CD4-positive, alpha-beta T cell treated with Interleukin-21 for 1 hour (primary cell): ENCODE measurements at regions not wholly inside any gene's neighbourhood (a gene's known extent, or its start where the extent isn't known, plus 50 kb on each side); places are given as distances from the start of the nearest gene placed in this dataset.
"Not testable (repeated sequence)": the region's sequence is repeated elsewhere in the genome, so short reads cannot be mapped to it uniquely, and the experiment has no call there.

Experiments
- DNase-seq: peaks from one replicate; pipeline ENCODE4 v3.0.0-alpha.2; 2020

GRCh38 chr3:4077950-4078349, 225.2 kb upstream of the SETMAR start:
- no peak for DNase-seq

- DNase-seq = no peak
Observed at GRCh38 chr3:4078903-4079302, 224.3 kb upstream of the SETMAR start.

DNA sequence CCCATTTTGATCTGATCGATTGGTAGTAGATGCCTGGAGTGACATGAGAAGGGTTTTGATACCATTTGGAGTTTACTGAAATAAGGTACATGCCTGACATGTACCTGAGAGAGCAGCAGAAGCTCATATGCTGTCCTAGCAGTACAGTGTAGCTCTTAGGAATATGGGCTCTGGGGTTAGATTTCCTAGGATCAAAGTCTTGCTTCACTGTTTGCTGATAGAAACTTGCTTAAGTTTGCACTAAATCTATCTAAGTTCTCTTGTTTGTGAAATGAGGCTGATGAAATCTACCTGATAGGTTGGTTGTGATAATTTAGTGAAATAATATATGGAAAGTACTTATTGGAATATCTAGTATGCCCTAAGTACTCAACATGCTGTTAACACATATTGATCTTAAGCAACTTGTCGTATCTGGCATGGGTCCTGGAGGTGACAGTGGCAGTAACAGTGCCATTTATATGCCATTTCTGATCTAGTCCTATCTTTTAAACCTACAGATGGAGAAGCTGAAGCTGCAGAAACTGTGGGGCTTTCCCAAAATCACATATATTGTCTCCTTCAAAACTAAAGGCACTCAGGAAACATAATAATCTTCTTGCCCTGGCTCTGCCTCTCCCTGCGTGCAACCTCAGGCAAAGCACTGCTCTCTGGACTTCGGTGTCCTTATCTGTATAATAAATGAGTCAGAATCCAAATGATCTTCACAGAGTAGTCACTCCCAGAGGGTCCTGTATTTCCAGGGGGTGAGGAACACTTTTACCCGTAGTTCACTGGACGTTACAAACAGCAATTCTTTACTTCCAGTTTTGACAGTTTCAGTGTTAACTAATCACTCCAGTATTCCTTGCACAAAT, 223.6 kb upstream of the SETMAR start:
- no peak for DNase-seq

- no peak for DNase-seq
Observed at GRCh38 chr3:4083225-4084015, 219.7 kb upstream of the SETMAR start.

GRCh38 chr3:4084271-4084670, 218.9 kb upstream of the SETMAR start:
- DNase-seq = no peak

DNA sequence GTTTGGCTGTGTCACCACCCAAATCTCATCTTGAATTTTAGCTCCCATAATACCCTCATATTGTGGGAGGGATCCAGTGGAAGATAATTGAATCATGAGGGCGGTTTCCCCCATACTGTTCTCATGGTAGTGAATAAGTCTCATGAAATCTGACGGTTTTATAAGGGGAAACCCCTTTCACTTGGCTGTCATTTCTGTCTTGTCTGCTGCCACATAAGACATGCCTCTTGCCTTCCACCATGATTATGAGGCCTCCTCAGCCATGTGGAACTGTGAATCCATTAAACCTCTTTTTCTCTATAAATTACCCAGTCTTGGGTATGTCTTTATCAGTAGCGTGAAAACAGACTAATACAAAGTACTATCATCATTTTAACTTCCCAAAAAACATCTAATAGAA, 216.5 kb upstream of the SETMAR start:
- DNase-seq = not testable (repeated sequence)

- DNase-seq = no peak
Observed at GRCh38 chr3:4091786-4092185, 211.4 kb upstream of the SETMAR start.

DNA sequence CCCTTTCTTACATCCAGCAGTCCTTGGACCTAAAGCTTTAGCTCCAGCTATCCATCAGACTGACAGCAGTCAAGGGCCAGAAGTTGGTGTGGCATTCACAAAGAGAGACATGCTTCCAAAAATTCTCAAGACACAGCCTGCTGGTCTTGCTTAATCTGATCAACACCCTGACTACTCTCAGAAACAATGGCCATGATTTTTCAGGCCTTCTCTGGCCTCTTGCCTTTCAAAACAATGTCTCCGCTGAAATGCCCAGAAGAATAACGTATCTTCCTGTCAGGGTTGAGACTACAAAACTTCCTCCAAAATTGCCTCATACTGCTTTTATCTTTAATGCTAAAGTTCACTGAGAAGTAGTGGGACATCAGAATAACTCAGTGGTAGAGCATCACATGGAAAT, 205.4 kb upstream of the SETMAR start:
- no peak for DNase-seq

DNA sequence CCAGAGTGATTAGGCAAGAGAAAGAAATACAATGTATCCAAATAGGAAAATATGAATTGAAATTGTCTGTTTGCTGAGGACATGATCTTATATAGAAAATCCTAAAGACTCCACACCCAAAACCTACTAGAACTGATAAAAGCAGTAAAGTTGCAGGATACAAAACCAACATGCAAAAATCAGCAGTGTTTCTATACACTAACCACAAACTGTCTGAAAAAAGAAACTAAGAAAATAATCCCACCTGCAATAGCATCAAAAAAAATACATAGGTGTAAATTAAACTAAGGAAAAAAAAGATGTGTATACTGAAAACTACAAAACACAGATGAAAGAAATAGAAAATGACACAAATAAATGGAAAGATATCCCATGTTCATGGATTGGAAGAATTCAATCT, 203.6 kb upstream of the SETMAR start:
- DNase-seq = no peak

GRCh38 chr3:4107430-4107829, 195.7 kb upstream of the SETMAR start:
- DNase-seq = no peak

DNA sequence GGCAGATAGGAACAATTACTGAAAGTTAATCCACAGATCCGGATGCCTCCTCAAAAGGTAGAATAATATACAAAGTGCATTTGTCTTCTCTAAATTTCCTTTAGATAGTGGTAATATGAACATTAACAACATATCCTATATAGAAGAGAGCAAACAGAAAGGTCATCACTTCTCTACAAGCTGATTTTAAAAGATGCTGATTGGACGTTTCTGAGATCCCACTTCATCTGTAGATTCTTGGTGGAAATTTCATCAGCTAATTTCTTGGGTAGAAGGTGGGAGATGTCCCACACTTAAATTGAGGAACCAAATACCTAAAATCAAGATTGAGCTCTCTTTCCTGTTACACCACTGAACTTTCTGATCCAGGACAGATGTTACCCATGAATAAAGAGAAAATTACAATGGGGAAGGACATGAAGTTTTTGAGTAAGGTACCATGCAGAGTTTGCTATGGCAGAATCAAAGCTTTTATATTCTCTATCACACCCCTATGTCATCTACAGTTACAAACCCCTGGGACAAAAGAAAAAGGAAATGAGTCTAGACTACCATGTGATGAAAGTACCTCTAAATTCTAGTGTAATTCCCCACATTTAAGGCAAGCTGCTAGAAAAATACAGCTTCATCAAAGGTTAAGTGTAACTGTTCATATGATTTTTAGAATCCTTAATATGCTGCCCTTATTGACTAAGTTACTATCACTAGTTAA, 189.2 kb upstream of the SETMAR start:
- no peak for DNase-seq

GRCh38 chr3:4119119-4119518, 184.1 kb upstream of the SETMAR start:
- DNase-seq = no peak

DNA sequence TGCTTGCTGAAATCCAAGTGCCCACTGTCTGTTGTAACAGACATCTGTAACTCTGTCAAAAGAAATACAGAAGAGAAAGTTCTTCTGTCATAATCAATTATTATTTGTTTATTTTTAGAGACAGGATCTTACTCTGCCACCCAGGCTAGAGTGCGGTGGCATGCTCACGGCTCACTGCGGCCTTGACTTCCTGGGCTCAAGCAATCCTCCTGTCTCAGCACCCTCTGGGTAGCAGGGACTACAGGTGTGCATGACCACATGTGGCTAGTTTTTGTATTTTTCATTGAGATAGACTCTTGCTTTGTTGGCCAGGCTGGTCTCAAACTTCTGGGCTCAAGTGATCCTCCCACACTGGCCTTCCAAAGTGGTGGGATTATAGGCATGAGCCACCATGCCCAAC, 177.6 kb upstream of the SETMAR start:
- no peak for DNase-seq

DNA sequence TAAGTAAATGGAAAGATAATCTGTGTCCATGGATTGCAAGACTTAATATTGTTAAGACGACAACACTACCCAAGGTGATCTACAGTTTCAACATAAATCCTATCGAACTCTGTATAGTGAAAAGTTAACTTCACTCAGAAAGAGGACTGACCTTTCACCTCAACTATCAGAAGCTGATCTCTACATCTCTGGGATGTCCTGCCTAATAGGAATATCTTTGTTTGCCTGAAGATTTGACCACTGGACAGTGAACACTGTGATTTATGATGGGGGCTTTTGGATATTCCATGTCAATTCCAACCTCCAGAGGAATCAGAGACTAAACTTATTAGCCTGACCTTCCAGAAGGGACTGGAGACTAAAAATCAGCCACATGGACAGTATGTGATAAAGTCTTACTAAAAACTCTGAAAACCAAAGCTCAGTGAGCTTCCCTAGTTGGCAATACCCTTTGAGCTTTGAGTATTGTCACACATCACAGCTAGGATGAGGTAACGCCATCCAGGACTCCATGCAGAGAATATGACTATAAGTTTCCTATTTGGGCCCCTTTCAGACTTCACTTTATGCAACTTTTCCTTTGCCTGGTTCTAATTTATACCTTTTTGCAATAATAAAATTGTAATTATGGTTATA, 164.9 kb upstream of the SETMAR start:
- no peak for DNase-seq

DNA sequence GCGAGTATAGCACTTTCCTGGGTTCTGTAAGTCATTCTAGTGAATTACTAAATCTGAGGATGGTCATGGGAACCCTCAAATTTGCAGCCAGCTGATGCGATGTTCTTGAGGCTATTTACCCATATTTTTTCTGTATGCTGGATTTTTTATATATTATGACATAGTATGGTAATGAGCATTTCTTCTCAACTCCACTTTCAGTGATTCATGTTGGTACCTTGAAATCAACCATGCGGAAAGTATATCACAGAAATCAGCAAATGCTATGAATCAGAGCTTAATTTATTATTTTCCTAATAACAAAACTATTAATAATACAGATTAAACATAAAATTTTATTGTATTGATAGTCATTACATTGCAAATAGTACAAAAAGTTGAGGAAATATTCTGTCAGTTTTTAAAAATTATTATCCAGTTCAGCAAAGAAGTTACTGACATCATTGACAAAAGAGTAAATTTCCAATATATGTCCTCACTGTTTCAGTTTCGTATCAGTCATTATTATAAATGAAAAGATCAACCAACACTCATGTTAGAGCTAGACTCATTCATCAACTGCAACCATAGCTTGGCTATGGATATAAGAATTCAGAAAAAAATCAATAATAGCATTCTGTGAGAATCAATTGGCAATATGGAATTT, 164.3 kb upstream of the SETMAR start:
- DNase-seq = no peak

DNA sequence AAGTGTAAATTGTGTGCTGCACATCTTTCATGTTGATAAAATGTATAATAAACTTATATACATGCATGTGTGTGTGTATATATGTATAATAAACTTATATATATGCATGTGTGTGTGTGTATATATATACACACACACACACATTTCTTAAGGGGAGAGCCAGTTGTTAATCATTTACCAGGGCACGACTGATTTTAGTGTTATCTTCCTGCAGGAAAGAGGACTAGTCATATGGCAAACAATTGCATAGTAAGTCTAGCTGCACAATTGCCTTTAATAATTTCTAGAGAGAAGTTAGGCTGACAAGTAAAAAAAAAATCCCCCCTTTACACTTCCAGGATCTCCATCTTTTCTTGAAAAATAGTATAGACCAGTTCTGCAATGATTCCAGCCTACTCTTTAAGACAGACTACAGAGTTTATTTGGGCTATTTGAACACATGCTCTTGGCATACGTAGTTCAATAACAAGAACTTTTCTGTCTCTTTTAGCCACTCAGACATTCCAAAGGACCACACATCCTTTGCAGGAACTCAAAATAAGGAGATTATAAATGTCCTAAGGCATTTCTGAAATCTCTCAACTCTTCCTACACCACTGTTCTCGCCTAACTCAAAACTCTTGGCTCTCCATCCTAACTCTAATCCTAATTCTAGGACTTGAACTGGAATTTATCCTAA, 163.6 kb upstream of the SETMAR start:
- no peak for DNase-seq

- DNase-seq = no peak
Observed at GRCh38 chr3:4140921-4141320, 162.2 kb upstream of the SETMAR start.

DNA sequence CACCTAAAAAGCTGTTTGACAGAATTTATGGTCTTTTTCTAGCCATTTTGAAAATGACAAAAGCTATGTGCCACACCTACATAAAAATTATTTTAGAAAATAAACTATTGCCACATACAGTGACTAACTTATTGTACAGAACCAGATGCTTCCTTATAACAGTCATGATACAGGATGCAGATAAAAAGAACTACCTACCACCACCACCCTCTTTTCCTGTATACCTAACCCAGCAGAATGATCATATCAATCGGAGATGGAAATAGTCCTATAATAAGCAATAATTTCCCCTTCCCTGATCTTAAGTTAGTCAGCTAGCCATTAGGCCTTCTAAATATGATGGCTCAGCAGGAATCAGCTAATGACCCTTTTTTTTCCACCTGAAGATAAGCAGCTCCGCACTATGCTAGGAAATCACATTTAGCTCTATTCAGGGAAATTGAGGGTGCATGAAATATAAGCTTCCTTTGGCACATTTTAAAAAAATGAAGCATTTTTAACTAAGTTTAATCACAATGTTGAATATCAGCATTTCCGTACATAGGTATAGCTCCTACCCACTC, 155.5 kb upstream of the SETMAR start:
- no peak for DNase-seq

GRCh38 chr3:4149296-4149695, 153.9 kb upstream of the SETMAR start:
- no peak for DNase-seq

DNA sequence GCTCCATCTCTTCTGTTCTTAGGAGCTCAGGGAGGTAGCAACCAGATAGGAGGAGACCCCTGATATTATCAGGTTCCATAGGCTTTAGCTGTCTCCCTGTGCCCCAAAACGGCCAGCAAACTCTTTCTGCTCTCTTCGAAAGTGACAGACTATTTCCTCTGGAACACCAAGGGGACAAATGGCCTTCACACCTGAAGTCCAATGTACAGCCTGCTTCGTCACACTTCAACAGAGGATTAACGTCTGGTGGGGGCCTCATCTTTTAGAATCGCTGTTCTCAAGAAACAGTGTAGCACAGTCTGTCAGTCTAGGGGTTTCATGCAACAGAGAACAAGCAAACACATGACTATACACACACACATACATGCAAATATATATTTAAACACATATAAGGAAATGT, 152.4 kb upstream of the SETMAR start:
- DNase-seq = no peak

DNA sequence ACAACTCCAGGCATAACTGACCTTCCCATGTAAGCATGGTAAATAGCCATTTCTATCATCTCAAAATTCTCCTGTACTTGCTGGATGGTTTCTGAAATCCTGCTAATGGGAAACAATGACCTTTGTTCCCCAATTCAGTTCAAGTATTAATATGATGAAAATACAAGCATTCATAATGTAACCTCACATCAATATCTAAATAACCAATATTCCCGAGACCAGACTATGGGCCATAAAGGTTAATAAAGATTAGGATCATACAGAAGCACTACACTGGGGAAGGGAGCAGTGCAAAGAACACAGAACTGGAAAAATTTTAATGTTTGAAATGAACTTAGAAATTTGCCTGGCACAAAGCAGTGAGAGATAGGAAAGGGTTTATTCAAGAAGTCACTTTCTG, 151.3 kb upstream of the SETMAR start:
- no peak for DNase-seq

DNA sequence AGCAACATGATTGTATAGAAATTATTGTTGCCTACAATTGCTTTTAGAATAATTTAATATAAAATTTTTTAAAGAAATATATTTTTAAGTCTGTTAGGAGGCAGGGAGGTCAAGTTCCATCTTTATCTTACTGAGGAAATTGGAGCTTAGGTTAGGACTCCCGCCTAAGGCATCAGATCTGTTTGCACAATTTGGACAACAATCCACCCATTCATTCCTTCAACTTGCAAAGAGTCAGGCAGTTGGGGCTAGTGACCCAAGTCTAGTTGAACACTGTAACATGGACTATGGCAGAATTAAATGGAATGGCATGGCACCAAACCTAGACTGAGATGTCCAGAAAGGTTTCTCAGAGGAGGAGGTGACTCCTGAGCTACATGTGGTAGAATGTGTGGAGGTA, 149.4 kb upstream of the SETMAR start:
- DNase-seq = no peak
